Lung (tissue), 11 donors: ENCODE measurements at regions not wholly inside any gene's neighbourhood (a gene's known extent, or its start where the extent isn't known, plus 50 kb on each side); places are given as distances from the start of the nearest gene placed in this dataset.

Source experiments
- ATAC-seq: fragments of 200-7000 bp; cut with Tn5 transposase; one replicate; pipeline ENCODE4 v1.9.1; 2020; ENCODE audit warnings: moderate number of reproducible peaks; ENCODE audit not compliant: insufficient read depth, low FRiP score
- DNase-seq, 3 donors: peaks; one replicate each; pipeline ENCODE4 v3.0.0-alpha.2; 2013 to 2017
- H3K27ac ChIP-seq, 2 donors: one replicate each; pipeline ENCODE4 v1.5.1; 2013; ENCODE audit warnings: mild to moderate bottlenecking in 2 of 2, moderate library complexity in 2 of 2, control low read depth in 1 of 2, inconsistent platforms in 1 of 2, low read depth in 1 of 2, low read length in 1 of 2
- H3K27me3 ChIP-seq, 3 donors: one replicate each; pipeline ENCODE4 v1.5.1; 2013; ENCODE audit warnings: low read length in 2 of 3; ENCODE audit not compliant: control insufficient read depth in 3 of 3, insufficient read depth in 3 of 3
- H3K36me3 ChIP-seq, 4 donors: one replicate each; pipeline ENCODE4 v1.5.1; 2013; ENCODE audit warnings: low read length in 4 of 4, mild to moderate bottlenecking in 1 of 4, moderate library complexity in 1 of 4; ENCODE audit not compliant: control insufficient read depth in 4 of 4, insufficient read depth in 4 of 4
- H3K4me1 ChIP-seq, 5 donors: one replicate each; pipeline ENCODE4 v1.5.1; 2013; ENCODE audit warnings: low read length in 5 of 5, mild to moderate bottlenecking in 2 of 5, moderate library complexity in 1 of 5; ENCODE audit not compliant: control insufficient read depth in 5 of 5, insufficient read depth in 5 of 5
- H3K4me3 ChIP-seq: one replicate; pipeline ENCODE4 v1.5.1; 2013; ENCODE audit warnings: mild to moderate bottlenecking, control low read depth, moderate library complexity
- H3K9ac ChIP-seq, 2 donors: one replicate each; pipeline ENCODE4 v1.5.1; 2013; ENCODE audit warnings: low read length in 2 of 2, control low read depth in 1 of 2; ENCODE audit not compliant: insufficient read depth in 1 of 2
- H3K9me3 ChIP-seq, 4 donors: one replicate each; pipeline ENCODE4 v1.5.1; 2013; ENCODE audit warnings: low read length in 3 of 4, mild to moderate bottlenecking in 1 of 4, moderate library complexity in 1 of 4; ENCODE audit not compliant: control insufficient read depth in 4 of 4, insufficient read depth in 3 of 4
- CTCF ChIP-seq: IDR thresholded peaks from 2 replicates; pipeline ENCODE4 v1.5.1; 2012; ENCODE audit warnings: mild to moderate bottlenecking; ENCODE audit errors: control extremely low read depth, extremely low read depth
- WGBS, 2 donors: extraction: QIAGEN DNeasy Blood & Tissue Kit; methylation state at CpG; one replicate each; pipeline ENCODE4 v1.1.7; 2013; 5-methylcytosine and 5-hydroxymethylcytosine counted together
- donor health status: control.
- donor health status: control.
- donor health status: Bipolar disorder and iron deficiency.
- donor health status: healthy.
- donor health status: DM: yes; HTN: yes; CAD: no.

GRCh38 chr5:5995819-5996218 lies 382.5 kb downstream of the MED10 start:
- no peak overlapping the region for H3K27ac ChIP-seq
- H3K9me3 ChIP-seq, result peaks cover 0 to 5% (median 4%) of the 10 kb centered on the region in 4 donors
- no peak overlapping the region for H3K4me3 ChIP-seq
- H3K36me3 ChIP-seq, result no peaks in the 10 kb centered on the region
- DNase-seq, result no peak
- no peak for TF ChIP-seq CTCF
- ATAC-seq, result no peak
- H3K4me1 ChIP-seq, result peaks cover 0 to 2% (median 0%) of the 10 kb centered on the region in 5 donors
- H3K27me3 ChIP-seq, result no peaks in the 10 kb centered on the region
- H3K9ac ChIP-seq, result no peak overlapping the region

GRCh38 chr5:5986492-5987178 lies 391.7 kb downstream of the MED10 start:
- H3K36me3 ChIP-seq, result no peaks in the 10 kb centered on the region
- H3K9ac ChIP-seq, result no peak overlapping the region
- DNase-seq (no peak), ATAC-seq (no peak)
- H3K27ac ChIP-seq, result no peak overlapping the region
- H3K9me3 ChIP-seq, result no peaks in the 10 kb centered on the region
- no peaks in the 10 kb centered on the region for H3K27me3 ChIP-seq
- no peak for TF ChIP-seq CTCF
- H3K4me1 ChIP-seq, result peaks cover 0 to 2% (median 0%) of the 10 kb centered on the region in 5 donors
- 82 to 86% methylated on average over 5 of the region's 5 CpGs for WGBS, 2 donors
- H3K4me3 ChIP-seq, result no peak overlapping the region

GRCh38 chr5:5985332-5985731 lies 393.0 kb downstream of the MED10 start:
- H3K27me3 ChIP-seq, result no peaks in the 10 kb centered on the region
- DNase-seq, result no peak
- no peaks in the 10 kb centered on the region for H3K9me3 ChIP-seq
- H3K4me1 ChIP-seq, result no peaks in the 10 kb centered on the region
- no peak overlapping the region for H3K4me3 ChIP-seq
- H3K36me3 ChIP-seq, result no peaks in the 10 kb centered on the region
- ATAC-seq, result no peak
- no peak for TF ChIP-seq CTCF
- no peak overlapping the region for H3K27ac ChIP-seq
- no peak overlapping the region for H3K9ac ChIP-seq
- 92 to 96% methylated on average over 2 of the region's 2 CpGs for WGBS, 2 donors
